Spleen (tissue), 11 donors: ENCODE measurements at regions not wholly inside any gene's neighbourhood (a gene's known extent, or its start where the extent isn't known, plus 50 kb on each side); places are given as distances from the start of the nearest gene placed in this dataset.
"Not testable (repeated sequence)": the region's sequence is repeated elsewhere in the genome, so short reads cannot be mapped to it uniquely, and the experiment has no call there.

ENCODE experiments used
- DNase-seq: peaks from one replicate; pipeline ENCODE4 v3.0.0-alpha.2; 2020
- H3K27ac ChIP-seq, 8 donors: fragments of 200-600 bp; sonication (generic) in 7 of 8; 1 replicate in 4 of 8; 2 replicates in 4 of 8; pipeline versions ENCODE4 v1.5.0 to v1.8.0; 2016 to 2021; ENCODE audit warnings: inconsistent platforms in 4 of 8, mild to moderate bottlenecking in 4 of 8, moderate library complexity in 1 of 8
- H3K27me3 ChIP-seq, 7 donors: fragments of 200-600 bp; sonication (generic) in 6 of 7; replicated peaks in 1 of 7; 1 replicate in 4 of 7; 2 replicates in 3 of 7; pipeline versions ENCODE4 v1.5.0 to v1.8.0; 2016 to 2021; ENCODE audit warnings: inconsistent platforms in 3 of 7, mild to moderate bottlenecking in 1 of 7
- H3K36me3 ChIP-seq, 6 donors: fragments of 200-600 bp; sonication (generic) in 5 of 6; 1 replicate in 4 of 6; 2 replicates in 2 of 6; pipeline versions ENCODE4 v1.5.0 to v1.8.0; 2016 to 2021; ENCODE audit warnings: inconsistent platforms in 2 of 6
- H3K4me1 ChIP-seq, 6 donors: fragments of 200-600 bp; sonication (generic) in 5 of 6; 1 replicate in 3 of 6; 2 replicates in 3 of 6; pipeline versions ENCODE4 v1.5.0 to v1.8.0; 2016 to 2021; ENCODE audit warnings: inconsistent platforms in 3 of 6
- H3K4me3 ChIP-seq, 8 donors: fragments of 200-600 bp; sonication (generic) in 7 of 8; 1 replicate in 4 of 8; 2 replicates in 4 of 8; pipeline versions ENCODE4 v1.5.0 to v1.8.0; 2016 to 2021; ENCODE audit warnings: inconsistent platforms in 4 of 8, mild to moderate bottlenecking in 4 of 8, moderate library complexity in 2 of 8
- H3K9me3 ChIP-seq, 8 donors: fragments of 200-600 bp; sonication (generic) in 7 of 8; 1 replicate in 4 of 8; 2 replicates in 4 of 8; pipeline versions ENCODE4 v1.5.0 to v1.8.0; 2016 to 2021; ENCODE audit warnings: inconsistent platforms in 4 of 8
- CTCF ChIP-seq, 11 experiments: fragments of 200-600 bp in 7 of 11; fragments of 450-650 bp in 4 of 11; sonication (generic) in 4 of 11; IDR thresholded peaks in 8 of 11; conservative IDR thresholded peaks in 3 of 11; 1 replicate in 7 of 11; 2 replicates in 4 of 11; pipeline versions ENCODE4 v1.4.0 to v1.8.0; 2016 to 2021; ENCODE audit warnings: antibody characterized with exemption in 11 of 11, inconsistent platforms in 4 of 11, mild to moderate bottlenecking in 1 of 11
- POLR2A ChIP-seq, 3 donors: fragments of 450-650 bp; IDR thresholded peaks; one replicate each; pipeline ENCODE4 v1.5.1; 2017; ENCODE audit warnings: antibody characterized with exemption in 3 of 3, mild to moderate bottlenecking in 1 of 3
- POLR2AphosphoS5 ChIP-seq, 3 donors: sonication (generic); formaldehyde crosslinking; IDR thresholded peaks; one replicate each; pipeline ENCODE4 v1.5.1; 2017; ENCODE audit warnings: antibody characterized with exemption in 3 of 3
- WGBS, 5 donors: extraction: QIAGEN DNeasy Blood & Tissue Kit in 3 of 5; methylation state at CpG; one replicate each; pipeline versions ENCODE4 v1.1.5 to v1.1.7; 2013 to 2018; 5-methylcytosine and 5-hydroxymethylcytosine counted together
- intact Hi-C: fragments of 100-400 bp; cut with DNase I; formaldehyde crosslinking; loops from one replicate; pipeline ENCODE4 v1.15.0; 2023; ENCODE audit warnings: low total_unique reads
- donor health status: healthy with polysubstance abuse.
- donor health status: DM: no; HTN: no; CAD: no; lungs with moderate emphysema.
- donor health status: DM: no; HTN: no; CAD: no.
- donor health status: Bipolar disorder and iron deficiency.
- donor health status: healthy.
- donor health status: DM: no; HTN: no; CAD: no.
- donor health status: DM: yes; HTN: yes; CAD: no.

DNA sequence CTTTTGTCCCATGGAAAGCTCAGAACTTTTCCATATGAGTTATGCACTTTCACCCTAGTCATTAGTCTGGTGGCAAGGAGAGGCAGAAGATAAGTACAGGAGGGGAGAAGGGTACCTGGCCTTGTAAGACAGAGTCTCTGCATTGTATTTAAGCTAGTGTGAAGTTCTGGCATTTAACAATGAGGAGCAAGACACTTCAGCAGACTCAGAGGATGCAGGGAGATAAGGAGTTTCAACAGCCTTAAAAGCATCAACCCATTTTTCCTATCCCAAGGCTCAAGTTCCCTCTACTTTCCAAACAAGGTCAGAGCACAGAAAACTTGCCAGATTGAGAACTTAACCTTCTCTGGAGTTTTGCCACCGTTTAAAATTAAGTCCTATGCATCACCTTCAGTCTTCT, 348.2 kb upstream of the VRK2 start:
- H3K4me3 ChIP-seq, result no peak overlapping the region
- 42 to 85% (median 63%) methylated on average over 1 of the region's 1 CpG for WGBS, 5 donors
- H3K27ac ChIP-seq, result no peak overlapping the region
- no peaks in the 10 kb centered on the region for H3K4me1 ChIP-seq
- no peaks in the 10 kb centered on the region for H3K27me3 ChIP-seq
- no peaks in the 10 kb centered on the region for H3K9me3 ChIP-seq
- H3K36me3 ChIP-seq, result no peaks in the 10 kb centered on the region
- TF ChIP-seq POLR2A (IDR thresholded peaks at IDR 0.05), result no peak
- intact Hi-C loops, result no loop called here
- DNase-seq, result no peak

- no peaks in the 10 kb centered on the region for H3K9me3 ChIP-seq
- H3K4me1 ChIP-seq, result no peaks in the 10 kb centered on the region
- WGBS, 5 donors, result 44 to 57% (median 52%) methylated on average over 2 of the region's 2 CpGs
- H3K4me3 ChIP-seq, result no peak overlapping the region
- H3K27ac ChIP-seq, result no peak overlapping the region
- TF ChIP-seq CTCF (IDR thresholded peaks at IDR 0.05 in 8 of 11, conservative IDR thresholded peaks at IDR 0.05 in 3 of 11), result no peak
- no peaks in the 10 kb centered on the region for H3K36me3 ChIP-seq
- H3K27me3 ChIP-seq, result no peaks in the 10 kb centered on the region
- intact Hi-C loops, result no loop called here
- DNase-seq, result no peak
Observed at GRCh38 chr2:57698935-57699449, 347.6 kb upstream of the VRK2 start.

- intact Hi-C loops, result no loop called here
- no peaks in the 10 kb centered on the region for H3K27me3 ChIP-seq
- TF ChIP-seq POLR2AphosphoS5 (IDR thresholded peaks at IDR 0.05), result no peak
- no peak for TF ChIP-seq POLR2A (IDR thresholded peaks at IDR 0.05)
- TF ChIP-seq CTCF (IDR thresholded peaks at IDR 0.05 in 8 of 11, conservative IDR thresholded peaks at IDR 0.05 in 3 of 11), result no peak
- no peaks in the 10 kb centered on the region for H3K9me3 ChIP-seq
- H3K4me3 ChIP-seq, result no peak overlapping the region
- H3K36me3 ChIP-seq, result no peaks in the 10 kb centered on the region
- 68 to 80% (median 78%) methylated on average over 5 of the region's 5 CpGs for WGBS, 5 donors
- H3K27ac ChIP-seq, result no peak overlapping the region
- no peaks in the 10 kb centered on the region for H3K4me1 ChIP-seq
- no peak for DNase-seq
Observed at GRCh38 chr2:57701391-57701791, 345.2 kb upstream of the VRK2 start.

- Histone ChIP-seq H3K27ac (no peak overlapping the region), H3K36me3 (no peaks in the 10 kb centered on the region), H3K27me3 (no peaks in the 10 kb centered on the region), H3K9me3 (no peaks in the 10 kb centered on the region), H3K4me3 (no peak overlapping the region), H3K4me1 (no peaks in the 10 kb centered on the region)
- no peak for TF ChIP-seq POLR2AphosphoS5 (IDR thresholded peaks at IDR 0.05)
- no peak for TF ChIP-seq CTCF (IDR thresholded peaks at IDR 0.05 in 8 of 11, conservative IDR thresholded peaks at IDR 0.05 in 3 of 11)
- TF ChIP-seq POLR2A (IDR thresholded peaks at IDR 0.05), result no peak
- intact Hi-C loops, result no loop called here
- 79 to 90% (median 85%) methylated on average over 3 of the region's 3 CpGs for WGBS, 5 donors
- no peak for DNase-seq
Observed at GRCh38 chr2:57703407-57703806, 343.2 kb upstream of the VRK2 start.

- WGBS, 5 donors, result 85 to 90% (median 87%) methylated on average over 8 of the region's 8 CpGs
- H3K27me3 ChIP-seq, DNase-seq, intact Hi-C loops, H3K36me3 ChIP-seq, H3K4me1 ChIP-seq, H3K4me3 ChIP-seq, H3K27ac ChIP-seq, H3K9me3 ChIP-seq: not testable (repeated sequence)
Observed at GRCh38 chr2:57707794-57708193, 338.8 kb upstream of the VRK2 start.
